Endothelial cell of umbilical vein (primary cell): ENCODE measurements at regions not wholly inside any gene's neighbourhood (a gene's known extent, or its start where the extent isn't known, plus 50 kb on each side); places are given as distances from the start of the nearest gene placed in this dataset.

Experiments
- BruUV-seq: library from RNA; stranded (reverse); fragments of 400-500 nt; replicated peaks from 2 replicates; lab custom pipeline; 2021; lab: Mats Ljungman, UMichigan
- CTCF ChIA-PET: fragments of 300-600, 350-600 bp; sonication (Branson Sonifier 250); formaldehyde crosslinking; loops from one replicate; lab custom pipeline; 2021; ENCODE audit warnings: antibody characterized with exemption, inconsistent platforms; lab: Charles Lee
- POLR2A ChIA-PET: fragments of 300-600, 350-600 bp; sonication (Branson Sonifier 250); formaldehyde crosslinking; loops from one replicate; lab custom pipeline; 2021; ENCODE audit warnings: antibody characterized with exemption, inconsistent platforms; lab: Charles Lee
- DNase-seq: peaks from one replicate; pipeline ENCODE4 v3.0.0-alpha.2; 2011; ENCODE audit warnings: low read depth, low spot score
- FAIRE-seq: peaks from 2 replicates; lab custom pipeline; 2011; peaks lifted over from hg19 to GRCh38; lab: Jason Lieb, UNC
- H2AFZ ChIP-seq: 2 replicates; pipeline ENCODE4 v1.6.0; 2012; ENCODE audit warnings: low read depth, low read length, control low read depth, inconsistent platforms
- H3K27ac ChIP-seq: 2 replicates; pipeline ENCODE4 v1.5.1; 2011; ENCODE audit warnings: low read depth, mild to moderate bottlenecking, control low read depth, low read length, moderate library complexity; ENCODE audit not compliant: insufficient read depth
- H3K27me3 ChIP-seq, 2 experiments: 2 replicates each; pipeline versions ENCODE4 v1.6.0 to v1.6.1; 2011; ENCODE audit warnings: low read length in 2 of 2, mixed read lengths in 1 of 2; ENCODE audit not compliant: control insufficient read depth in 2 of 2, insufficient read depth in 2 of 2
- H3K36me3 ChIP-seq, 2 experiments: 2 replicates in 1 of 2; 3 replicates in 1 of 2; pipeline ENCODE4 v1.5.1; 2011; ENCODE audit warnings: low read length in 2 of 2, mild to moderate bottlenecking in 1 of 2, moderate library complexity in 1 of 2; ENCODE audit not compliant: control insufficient read depth in 2 of 2, insufficient read depth in 2 of 2; ENCODE audit errors: extremely low read depth in 1 of 2
- H3K4me1 ChIP-seq: 3 replicates; pipeline ENCODE4 v1.5.1; 2011; ENCODE audit warnings: mild to moderate bottlenecking, low read length; ENCODE audit not compliant: control insufficient read depth, insufficient read depth; ENCODE audit errors: extremely low read depth
- H3K4me2 ChIP-seq: 2 replicates; pipeline ENCODE4 v1.6.1; 2011; ENCODE audit warnings: low read length, control low read depth, mixed read lengths; ENCODE audit not compliant: insufficient read depth
- H3K4me3 ChIP-seq, 3 experiments: fragments of 200-600 bp in 1 of 3; sonication (generic), shearing (Covaris generic) in 1 of 3; replicated peaks in 1 of 3; 2 replicates each; pipeline ENCODE4 v1.5.1; 2011 to 2016; ENCODE audit warnings: control low read depth in 3 of 3, low read length in 3 of 3, mild to moderate bottlenecking in 2 of 3, inconsistent platforms in 1 of 3, low read depth in 1 of 3, moderate library complexity in 1 of 3; ENCODE audit not compliant: insufficient read depth in 1 of 3
- H3K79me2 ChIP-seq: 2 replicates; pipeline ENCODE4 v1.6.0; 2012; ENCODE audit warnings: low read length, inconsistent platforms; ENCODE audit not compliant: control insufficient read depth, insufficient read depth
- H3K9ac ChIP-seq: replicated peaks from 2 replicates; pipeline ENCODE3; 2011; ENCODE audit warnings: low read length, control low read depth; ENCODE audit not compliant: insufficient read depth; ENCODE audit errors: extremely low read depth
- H3K9me1 ChIP-seq: replicated peaks from 3 replicates; pipeline ENCODE4 v1.6.0; 2011; ENCODE audit warnings: mild to moderate bottlenecking, low read length; ENCODE audit not compliant: control insufficient read depth, insufficient read depth; ENCODE audit errors: extremely low read depth
- H3K9me3 ChIP-seq: replicated peaks from 2 replicates; pipeline ENCODE4 v1.5.1; 2012; ENCODE audit warnings: low read length, inconsistent platforms; ENCODE audit not compliant: control insufficient read depth, insufficient read depth
- H4K20me1 ChIP-seq: replicated peaks from 2 replicates; pipeline ENCODE3; 2011; ENCODE audit warnings: mild to moderate bottlenecking, low read length; ENCODE audit not compliant: control insufficient read depth, insufficient read depth; ENCODE audit errors: extremely low read depth
- CTCF ChIP-seq, 2 donors: IDR thresholded peaks; 1 replicate in 1 of 2; 2 replicates in 1 of 2; pipeline ENCODE4 v1.5.1; 2011; ENCODE audit warnings: low read length in 2 of 2, mild to moderate bottlenecking in 2 of 2, moderate library complexity in 2 of 2, control low read depth in 1 of 2, inconsistent platforms in 1 of 2, low read depth in 1 of 2; ENCODE audit not compliant: insufficient read depth in 1 of 2; ENCODE audit errors: extremely low read depth in 1 of 2
- EZH2 ChIP-seq: IDR thresholded peaks from 2 replicates; pipeline ENCODE4 v1.6.1; 2012; ENCODE audit warnings: borderline replicate concordance, low read depth, mild to moderate bottlenecking, moderate library complexity, low read length, inconsistent platforms; ENCODE audit not compliant: severe bottlenecking
- FOS ChIP-seq: IDR thresholded peaks from 2 replicates; pipeline ENCODE4 v1.6.1; 2011; ENCODE audit warnings: mild to moderate bottlenecking, low read length, moderate library complexity, borderline replicate concordance; ENCODE audit not compliant: insufficient read depth
- GATA2 ChIP-seq: IDR thresholded peaks from 2 replicates; pipeline ENCODE4 v1.7.0; 2011; ENCODE audit warnings: low read depth, mild to moderate bottlenecking, moderate library complexity, mixed read lengths, low read length; ENCODE audit not compliant: insufficient read length, insufficient read depth
- JUN ChIP-seq: IDR thresholded peaks from 2 replicates; pipeline ENCODE4 v1.6.1; 2011; ENCODE audit warnings: borderline replicate concordance, low read depth; ENCODE audit not compliant: insufficient read length, insufficient read depth
- MAX ChIP-seq: IDR thresholded peaks from 2 replicates; pipeline ENCODE4 v1.6.1; 2011; ENCODE audit not compliant: insufficient read depth, insufficient read length
- MYC ChIP-seq: IDR thresholded peaks from one replicate; pipeline ENCODE4 v1.6.1; 2011; ENCODE audit warnings: mild to moderate bottlenecking, low read depth, low read length
- POLR2A ChIP-seq: IDR thresholded peaks from 2 replicates; pipeline ENCODE4 v1.6.1; 2012; ENCODE audit warnings: low read depth, mild to moderate bottlenecking, control low read depth, low read length
- POLR2AphosphoS5 ChIP-seq: IDR thresholded peaks from 2 replicates; pipeline ENCODE4 v1.6.1; 2012; ENCODE audit warnings: low read depth, mild to moderate bottlenecking, control low read depth, low read length, moderate library complexity; ENCODE audit not compliant: insufficient read depth
- dilution Hi-C: fragments of 300-500 bp; cut with MboI; formaldehyde crosslinking; loops from one replicate; pipeline ENCODE4 v1.15.0; 2019; ENCODE audit warnings: low sequenced_read_pairs; ENCODE audit not compliant: extremely low pct_ligation_motif_present
- intact Hi-C: fragments of 100-400 bp; cut with micrococcal nuclease; formaldehyde crosslinking; loops from one replicate; pipeline ENCODE4 v1.10.0; 2022

GRCh38 chr14:65834051-65834450 is 421.5 kb downstream of the FUT8 start:
- dilution Hi-C loops, result no loop called here
- no peak overlapping the region for H3K4me2 ChIP-seq
- CTCF ChIA-PET, result interaction anchor here (0.6 to 13.5 kb wide), 5 partner anchors 10 to 671 kb away, joined by 3 to 926 read pairs (median 38); partner anchors contain the start of gene FUT8

More at GRCh38 chr14:65834051-65834450, 421.5 kb downstream of the FUT8 start:
- TF ChIP-seq POLR2A (no peak), JUN (no peak), GATA2 (no peak), POLR2AphosphoS5 (no peak), MYC (no peak), MAX (no peak), CTCF (IDR thresholded peaks at IDR 0.05; ENCODE audit: extremely low read depth in 1 of 2, insufficient read depth in 1 of 2, low read depth in 1 of 2, low read length in 2 of 2) (no peak), FOS (no peak), EZH2 (no peak)
- no peak overlapping the region for H3K27ac ChIP-seq
- no peaks in the 10 kb centered on the region for H4K20me1 ChIP-seq
- intact Hi-C loops, result no loop called here
- H3K9me3 ChIP-seq, result no peaks in the 10 kb centered on the region
- H3K4me1 ChIP-seq, result no peaks in the 10 kb centered on the region
- no peak for FAIRE-seq
- POLR2A ChIA-PET, result no interaction called here
- H3K9me1 ChIP-seq, result no peaks in the 10 kb centered on the region
- H3K79me2 ChIP-seq, result no peaks in the 10 kb centered on the region
- BruUV-seq, result no TSS peak
- no peak overlapping the region for H3K9ac ChIP-seq
- DNase-seq, result no peak
- H3K36me3 ChIP-seq, result no peaks in the 10 kb centered on the region
- H2AFZ ChIP-seq, result no peak overlapping the region
- no peaks in the 10 kb centered on the region for H3K27me3 ChIP-seq
- H3K4me3 ChIP-seq, result no peak overlapping the region
